ENCODE measurements at regions not wholly inside any gene's neighbourhood (a gene's known extent, or its start where the extent isn't known, plus 50 kb on each side); places are given as distances from the start of the nearest gene placed in this dataset.

DNA sequence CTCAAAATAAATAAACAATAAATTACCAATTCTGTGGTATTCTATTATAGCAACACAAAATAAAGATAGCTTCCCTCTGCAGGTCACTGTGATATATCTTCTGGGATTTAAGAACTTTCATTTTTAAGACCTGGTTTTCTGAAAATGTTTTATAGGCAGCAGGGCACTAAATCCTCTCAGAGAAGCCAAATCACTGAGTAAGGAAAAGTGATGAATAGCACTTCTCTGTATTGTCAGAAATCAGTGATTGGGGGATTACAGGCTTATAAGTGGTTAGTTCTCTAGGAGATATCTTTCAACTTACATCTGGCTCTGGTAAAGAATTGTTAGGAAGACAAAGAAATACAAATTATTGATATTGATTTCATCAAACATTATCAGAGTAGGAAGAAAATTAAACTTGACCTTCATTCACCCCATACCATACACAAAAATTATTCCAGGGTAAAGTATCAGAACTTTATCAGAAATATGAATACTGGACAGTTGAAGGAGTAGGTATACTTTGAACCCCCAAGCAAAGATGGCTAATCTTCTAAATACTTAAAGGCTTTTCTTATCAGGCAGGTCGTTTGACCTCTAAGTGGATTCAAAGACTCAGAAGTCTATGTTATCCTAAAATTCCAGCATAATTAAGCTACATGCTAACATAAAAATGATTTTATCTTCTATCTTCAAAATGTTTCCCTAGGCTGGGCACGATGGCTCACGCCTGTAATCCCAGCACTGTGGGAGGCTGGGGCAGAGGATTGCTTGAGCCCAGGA, 81.6 kb upstream of the USP9X start:
- FAIRE-seq, result no peak
- Histone ChIP-seq H3K4me1 (ENCODE audit: control insufficient read depth, extremely low read depth, insufficient read depth, low read length) (no peaks in the 10 kb centered on the region), H3K9me3 (ENCODE audit: control insufficient read depth, low read depth, low read length) (no peaks in the 10 kb centered on the region), H3K4me3 (ENCODE audit: control insufficient read depth in 2 of 3, extremely low read depth in 1 of 3, insufficient read depth in 2 of 3, low read depth in 1 of 3, low read length in 3 of 3) (no peak overlapping the region), H3K27me3 (ENCODE audit: control insufficient read depth, extremely low read depth, insufficient read depth, low read length) (no peaks in the 10 kb centered on the region), H3K27ac (ENCODE audit: control insufficient read depth, insufficient read depth, low read length) (no peak overlapping the region), H3K4me2 (ENCODE audit: control insufficient read depth, extremely low read depth, insufficient read depth, low read depth, low read length) (no peak overlapping the region), H2AFZ (ENCODE audit: control insufficient read depth, low read length) (no peak overlapping the region), H3K9ac (ENCODE audit: control insufficient read depth, extremely low read depth, insufficient read depth, low read length) (no peak overlapping the region), H3K79me2 (ENCODE audit: control insufficient read depth, insufficient read depth, low read length) (no peaks in the 10 kb centered on the region), H3K36me3 (ENCODE audit: control insufficient read depth in 2 of 2, extremely low read depth in 1 of 2, insufficient read depth in 2 of 2, low read length in 2 of 2) (no peaks in the 10 kb centered on the region), H4K20me1 (ENCODE audit: control insufficient read depth, extremely low read depth, insufficient read depth, low read length) (no peaks in the 10 kb centered on the region), H3K9me1 (ENCODE audit: control insufficient read depth, extremely low read depth, insufficient read depth, low read length) (no peaks in the 10 kb centered on the region)
- no peak for TF ChIP-seq EZH2 (IDR thresholded peaks at IDR 0.05; ENCODE audit: low read length)
- TF ChIP-seq, protein P1, sequence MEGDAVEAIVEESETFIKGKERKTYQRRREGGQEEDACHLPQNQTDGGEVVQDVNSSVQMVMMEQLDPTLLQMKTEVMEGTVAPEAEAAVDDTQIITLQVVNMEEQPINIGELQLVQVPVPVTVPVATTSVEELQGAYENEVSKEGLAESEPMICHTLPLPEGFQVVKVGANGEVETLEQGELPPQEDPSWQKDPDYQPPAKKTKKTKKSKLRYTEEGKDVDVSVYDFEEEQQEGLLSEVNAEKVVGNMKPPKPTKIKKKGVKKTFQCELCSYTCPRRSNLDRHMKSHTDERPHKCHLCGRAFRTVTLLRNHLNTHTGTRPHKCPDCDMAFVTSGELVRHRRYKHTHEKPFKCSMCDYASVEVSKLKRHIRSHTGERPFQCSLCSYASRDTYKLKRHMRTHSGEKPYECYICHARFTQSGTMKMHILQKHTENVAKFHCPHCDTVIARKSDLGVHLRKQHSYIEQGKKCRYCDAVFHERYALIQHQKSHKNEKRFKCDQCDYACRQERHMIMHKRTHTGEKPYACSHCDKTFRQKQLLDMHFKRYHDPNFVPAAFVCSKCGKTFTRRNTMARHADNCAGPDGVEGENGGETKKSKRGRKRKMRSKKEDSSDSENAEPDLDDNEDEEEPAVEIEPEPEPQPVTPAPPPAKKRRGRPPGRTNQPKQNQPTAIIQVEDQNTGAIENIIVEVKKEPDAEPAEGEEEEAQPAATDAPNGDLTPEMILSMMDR (optimal IDR thresholded peaks at IDR 0.05 in 1 of 3, IDR thresholded peaks at IDR 0.05 in 1 of 3, conservative IDR thresholded peaks at IDR 0.05 in 1 of 3; ENCODE audit: extremely low read depth in 1 of 3, insufficient read depth in 2 of 3, low read length in 3 of 3), result no peak
- no peak for DNase-seq (ENCODE audit: low read depth, low spot score)
- dilution Hi-C loops (cut with MboI; ENCODE audit: extremely low pct_ligation_motif_present, low sequenced_read_pairs), result no loop called here

DNA sequence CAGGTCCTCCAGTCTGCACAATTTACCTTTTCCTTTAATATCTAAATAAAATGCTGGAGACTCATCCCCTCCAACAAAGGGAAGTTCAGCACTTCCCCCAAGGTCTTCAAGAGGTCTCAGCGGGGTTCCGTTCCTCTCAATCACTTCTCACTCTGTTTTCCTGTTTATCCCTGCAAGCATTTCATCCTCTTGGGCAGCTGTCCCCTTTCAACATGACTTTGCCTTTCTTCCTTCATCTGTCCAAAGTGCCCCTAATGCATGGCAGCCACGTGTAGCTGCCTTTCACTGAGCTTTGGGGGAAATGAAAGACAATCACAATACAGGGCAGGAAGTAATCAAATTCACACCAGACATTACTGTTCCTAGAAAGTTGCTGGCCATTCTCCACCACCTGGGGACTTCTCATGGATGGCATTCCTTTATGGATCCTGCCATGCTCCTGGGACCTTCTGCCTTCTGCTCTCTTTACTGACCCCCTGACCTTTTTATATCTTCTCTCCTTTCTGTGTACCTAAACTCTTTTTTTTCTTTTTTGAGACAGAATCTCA, 79.7 kb upstream of the USP9X start:
- Histone ChIP-seq H3K4me3 (ENCODE audit: control insufficient read depth in 2 of 3, extremely low read depth in 1 of 3, insufficient read depth in 2 of 3, low read depth in 1 of 3, low read length in 3 of 3) (no peak overlapping the region), H3K9me3 (ENCODE audit: control insufficient read depth, low read depth, low read length) (no peaks in the 10 kb centered on the region), H3K27me3 (ENCODE audit: control insufficient read depth, extremely low read depth, insufficient read depth, low read length) (no peaks in the 10 kb centered on the region), H4K20me1 (ENCODE audit: control insufficient read depth, extremely low read depth, insufficient read depth, low read length) (no peaks in the 10 kb centered on the region), H3K27ac (ENCODE audit: control insufficient read depth, insufficient read depth, low read length) (no peak overlapping the region), H3K4me2 (ENCODE audit: control insufficient read depth, extremely low read depth, insufficient read depth, low read depth, low read length) (no peak overlapping the region), H2AFZ (ENCODE audit: control insufficient read depth, low read length) (peak overlapping the region; percentile 56), H3K9ac (ENCODE audit: control insufficient read depth, extremely low read depth, insufficient read depth, low read length) (no peak overlapping the region), H3K9me1 (ENCODE audit: control insufficient read depth, extremely low read depth, insufficient read depth, low read length) (no peaks in the 10 kb centered on the region), H3K4me1 (ENCODE audit: control insufficient read depth, extremely low read depth, insufficient read depth, low read length) (peaks cover 4% of the 10 kb centered on the region), H3K36me3 (ENCODE audit: control insufficient read depth in 2 of 2, extremely low read depth in 1 of 2, insufficient read depth in 2 of 2, low read length in 2 of 2) (no peaks in the 10 kb centered on the region), H3K79me2 (ENCODE audit: control insufficient read depth, insufficient read depth, low read length) (no peaks in the 10 kb centered on the region)
- DNase-seq (ENCODE audit: low read depth, low spot score) (no peak), FAIRE-seq (no peak)
- dilution Hi-C loops (cut with MboI; ENCODE audit: extremely low pct_ligation_motif_present, low sequenced_read_pairs), result no loop called here
- TF ChIP-seq EZH2 (IDR thresholded peaks at IDR 0.05; ENCODE audit: low read length), result no peak
- TF ChIP-seq, protein P1 (optimal IDR thresholded peaks at IDR 0.05 in 1 of 3, IDR thresholded peaks at IDR 0.05 in 1 of 3, conservative IDR thresholded peaks at IDR 0.05 in 1 of 3; ENCODE audit: extremely low read depth in 1 of 3, insufficient read depth in 2 of 3, low read length in 3 of 3), result no peak

Data from keratinocyte (primary cell).